T-helper 2 cell treated with Interferon-gamma antibody and Interleukin-4, amounts not matched to agents 5 μg/mL and 100 μg/mL, for 36 hours (primary cell): ENCODE measurements at regions not wholly inside any gene's neighbourhood (a gene's known extent, or its start where the extent isn't known, plus 50 kb on each side); places are given as distances from the start of the nearest gene placed in this dataset.

Experiments
- DNase-seq: peaks from one replicate; pipeline ENCODE4 v3.0.0; 2021; ENCODE audit warnings: low spot score
- H3K27ac Mint-ChIP-seq: one replicate; pipeline ENCODE4 v1.8.0; 2021; ENCODE audit warnings: mild to moderate bottlenecking, mixed read lengths
- H3K27me3 Mint-ChIP-seq: one replicate; pipeline ENCODE4 v1.8.0; 2021; ENCODE audit warnings: low read depth, mixed read lengths
- H3K36me3 Mint-ChIP-seq: one replicate; pipeline ENCODE4 v1.8.0; 2021; ENCODE audit warnings: low read depth, mixed read lengths
- H3K4me1 Mint-ChIP-seq: one replicate; pipeline ENCODE4 v1.8.0; 2021; ENCODE audit warnings: low read depth, mixed read lengths
- H3K4me3 Mint-ChIP-seq: one replicate; pipeline ENCODE4 v1.8.0; 2022; ENCODE audit warnings: mild to moderate bottlenecking, moderate library complexity, mixed read lengths
- H3K9me3 Mint-ChIP-seq: one replicate; pipeline ENCODE4 v1.8.0; 2021; ENCODE audit warnings: mixed read lengths

DNA sequence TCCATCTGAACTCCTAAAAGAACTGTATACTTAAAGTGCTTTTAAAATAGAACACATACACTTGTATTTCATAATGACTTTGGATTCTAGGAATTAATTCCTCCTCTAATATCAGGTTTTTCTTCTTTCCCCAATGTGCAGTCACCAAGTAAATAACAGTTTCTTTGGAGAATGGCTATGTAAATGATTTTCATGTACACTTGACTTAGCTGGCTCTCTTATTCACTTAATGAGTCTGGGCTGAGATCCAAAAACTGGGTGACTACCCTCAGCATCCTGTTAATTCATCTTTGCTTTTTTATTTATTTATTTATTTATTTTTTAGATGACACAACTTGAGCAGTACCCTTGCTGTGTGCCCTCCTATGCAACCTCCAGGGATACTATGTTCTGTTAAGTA lies 1003.7 kb downstream of the SLITRK1 start:
- no peak for DNase-seq
- peaks cover 39% of the 10 kb centered on the region for H3K9me3 Mint-ChIP-seq
- H3K4me1 Mint-ChIP-seq = no peaks in the 10 kb centered on the region
- no peak overlapping the region for H3K4me3 Mint-ChIP-seq
- H3K27me3 Mint-ChIP-seq = no peaks in the 10 kb centered on the region
- H3K27ac Mint-ChIP-seq = no peak overlapping the region
- H3K36me3 Mint-ChIP-seq = no peaks in the 10 kb centered on the region

DNA sequence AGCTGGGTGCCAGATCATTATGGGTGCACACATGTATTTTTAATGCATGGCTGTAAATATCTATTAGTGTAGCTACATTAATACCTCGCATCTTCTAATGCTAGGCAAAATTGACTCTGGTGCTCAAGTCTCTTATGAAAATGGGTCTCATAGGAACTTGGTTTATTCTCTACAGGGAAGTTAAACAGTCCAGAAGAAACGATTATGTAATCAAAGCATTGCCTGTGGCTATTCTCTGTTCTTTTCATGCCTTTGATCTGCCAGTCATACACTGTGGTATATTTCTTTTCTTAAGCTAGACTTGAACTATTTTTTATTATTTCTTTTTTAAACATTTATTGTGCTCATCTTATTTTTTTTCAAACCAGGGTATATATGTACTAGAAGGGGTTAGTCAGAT lies 1015.0 kb downstream of the SLITRK1 start:
- Mint-ChIP-seq H3K4me3 (no peak overlapping the region), H3K4me1 (no peaks in the 10 kb centered on the region), H3K9me3 (peaks cover 15% of the 10 kb centered on the region), H3K27ac (no peak overlapping the region), H3K27me3 (no peaks in the 10 kb centered on the region), H3K36me3 (no peaks in the 10 kb centered on the region)
- DNase-seq = no peak

DNA sequence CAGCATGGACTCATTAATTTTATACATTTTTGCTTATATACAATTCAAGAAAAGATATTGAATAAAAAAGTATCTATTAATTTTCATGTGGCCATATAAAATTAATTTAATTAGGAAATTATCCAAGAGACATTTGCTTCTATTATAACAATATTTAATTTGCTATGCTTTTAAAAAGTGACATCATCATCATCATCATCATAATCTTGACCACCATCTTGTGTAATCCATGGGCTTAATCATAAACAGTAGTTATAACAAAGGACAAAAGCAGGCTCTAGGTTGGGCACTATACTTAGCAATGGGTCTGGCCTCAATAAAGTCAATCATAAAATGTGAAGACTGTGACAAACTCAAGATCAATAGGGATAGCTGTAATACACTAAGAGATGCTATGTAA lies 1031.6 kb downstream of the SLITRK1 start:
- DNase-seq = no peak
- Mint-ChIP-seq H3K27ac (no peak overlapping the region), H3K9me3 (peaks cover 27% of the 10 kb centered on the region), H3K27me3 (no peaks in the 10 kb centered on the region), H3K36me3 (no peaks in the 10 kb centered on the region), H3K4me3 (no peak overlapping the region), H3K4me1 (no peaks in the 10 kb centered on the region)

GRCh38 chr13:82848766-82849165 lies 1033.5 kb downstream of the SLITRK1 start:
- no peak overlapping the region for H3K4me3 Mint-ChIP-seq

GRCh38 chr13:82847595-82847994 lies 1034.7 kb downstream of the SLITRK1 start:
- Mint-ChIP-seq H3K4me3 (no peak overlapping the region), H3K4me1 (no peaks in the 10 kb centered on the region), H3K27me3 (no peaks in the 10 kb centered on the region), H3K27ac (no peak overlapping the region), H3K9me3 (peaks cover 21% of the 10 kb centered on the region), H3K36me3 (no peaks in the 10 kb centered on the region)
- DNase-seq = no peak

More at GRCh38 chr13:82848766-82849165, 1033.5 kb downstream of the SLITRK1 start:
- DNase-seq = no peak
- Mint-ChIP-seq H3K4me1 (no peaks in the 10 kb centered on the region), H3K9me3 (peaks cover 25% of the 10 kb centered on the region), H3K36me3 (no peaks in the 10 kb centered on the region), H3K27me3 (no peaks in the 10 kb centered on the region), H3K27ac (no peak overlapping the region)

DNA sequence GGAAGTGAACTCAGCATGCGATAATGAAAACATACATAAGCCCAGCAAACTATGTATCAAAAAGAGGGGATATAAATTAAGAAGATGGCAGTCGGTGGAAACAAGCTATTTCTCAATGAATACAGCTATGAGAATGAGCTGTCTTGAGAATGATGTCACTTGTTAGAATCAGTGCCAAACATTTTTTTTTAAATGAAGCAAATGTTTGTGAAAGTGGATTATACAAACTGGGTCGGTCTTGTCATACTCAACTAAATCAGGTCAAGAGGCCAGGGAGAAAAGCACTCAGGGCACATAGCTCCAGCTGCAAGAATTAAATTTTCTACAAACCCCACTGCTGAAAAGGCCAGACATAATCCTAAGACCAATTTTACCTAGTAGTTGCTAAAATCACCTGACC lies 1048.4 kb downstream of the SLITRK1 start:
- DNase-seq = no peak
- Mint-ChIP-seq H3K27ac (no peak overlapping the region), H3K4me1 (no peaks in the 10 kb centered on the region), H3K4me3 (no peak overlapping the region), H3K9me3 (peaks cover 62% of the 10 kb centered on the region), H3K36me3 (no peaks in the 10 kb centered on the region), H3K27me3 (no peaks in the 10 kb centered on the region)

DNA sequence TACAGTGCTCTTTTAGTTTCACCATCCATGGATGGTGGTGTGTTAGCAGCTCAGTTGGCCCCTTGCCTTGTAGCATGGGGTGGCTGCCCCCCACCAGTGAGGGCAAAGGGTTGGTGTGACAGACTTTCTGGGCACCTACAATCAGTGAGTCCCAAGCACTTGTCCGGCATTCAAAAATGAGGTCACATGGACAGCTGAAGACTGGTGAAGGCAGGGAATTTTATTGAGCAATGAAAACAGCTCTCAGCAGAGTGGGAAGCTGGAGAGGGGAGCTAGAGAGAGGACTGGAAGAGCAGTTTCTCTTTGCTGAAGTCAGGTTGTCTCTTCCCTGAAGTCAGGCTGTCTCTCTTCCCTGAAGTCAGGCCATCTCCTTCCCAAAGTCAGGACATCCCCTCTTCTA lies 1053.2 kb downstream of the SLITRK1 start:
- Mint-ChIP-seq H3K36me3 (no peaks in the 10 kb centered on the region), H3K27ac (no peak overlapping the region)

GRCh38 chr13:82827724-82828123 lies 1054.5 kb downstream of the SLITRK1 start:
- Mint-ChIP-seq H3K9me3 (peaks cover 37% of the 10 kb centered on the region), H3K4me1 (no peaks in the 10 kb centered on the region), H3K36me3 (no peaks in the 10 kb centered on the region), H3K4me3 (no peak overlapping the region), H3K27me3 (no peaks in the 10 kb centered on the region), H3K27ac (no peak overlapping the region)
- DNase-seq = no peak

More for the DNA sequence above, 1053.2 kb downstream of the SLITRK1 start:
- H3K9me3 Mint-ChIP-seq = peaks cover 43% of the 10 kb centered on the region
- no peak overlapping the region for H3K4me3 Mint-ChIP-seq
- DNase-seq = no peak
- no peaks in the 10 kb centered on the region for H3K27me3 Mint-ChIP-seq
- no peaks in the 10 kb centered on the region for H3K4me1 Mint-ChIP-seq

DNA sequence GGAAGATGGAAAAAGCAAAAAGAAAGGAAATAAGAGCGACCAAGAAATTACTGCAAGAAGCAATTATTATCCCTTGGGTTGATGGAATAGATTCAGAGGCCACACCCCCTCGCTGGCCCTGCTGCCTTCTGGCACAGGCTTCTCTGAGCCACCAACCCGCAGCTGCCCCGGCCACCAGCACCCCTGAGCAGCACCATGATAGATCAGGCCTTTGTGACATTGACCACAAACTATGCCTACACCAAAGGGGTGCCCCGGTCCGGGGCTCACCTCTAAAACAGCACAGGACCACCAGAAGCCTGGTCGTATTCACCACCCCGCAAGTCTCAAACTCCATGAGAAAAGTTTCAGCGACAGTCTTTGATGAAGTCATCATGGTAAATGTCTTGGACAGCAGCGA lies 1059.3 kb downstream of the SLITRK1 start:
- Mint-ChIP-seq H3K27ac (no peak overlapping the region), H3K27me3 (no peaks in the 10 kb centered on the region), H3K4me3 (no peak overlapping the region), H3K36me3 (no peaks in the 10 kb centered on the region), H3K4me1 (no peaks in the 10 kb centered on the region), H3K9me3 (peaks cover 37% of the 10 kb centered on the region)
- DNase-seq = no peak

GRCh38 chr13:82817133-82817532 lies 1065.1 kb downstream of the SLITRK1 start:
- no peak for DNase-seq
- peaks cover 28% of the 10 kb centered on the region for H3K9me3 Mint-ChIP-seq

GRCh38 chr13:82815791-82816190 lies 1066.5 kb downstream of the SLITRK1 start:
- Mint-ChIP-seq H3K4me1 (no peaks in the 10 kb centered on the region), H3K27ac (no peak overlapping the region), H3K4me3 (no peak overlapping the region), H3K27me3 (no peaks in the 10 kb centered on the region), H3K9me3 (peaks cover 34% of the 10 kb centered on the region), H3K36me3 (no peaks in the 10 kb centered on the region)
- no peak for DNase-seq

More at GRCh38 chr13:82817133-82817532, 1065.1 kb downstream of the SLITRK1 start:
- Mint-ChIP-seq H3K36me3 (no peaks in the 10 kb centered on the region), H3K27ac (no peak overlapping the region), H3K4me1 (no peaks in the 10 kb centered on the region), H3K27me3 (no peaks in the 10 kb centered on the region), H3K4me3 (no peak overlapping the region)

DNA sequence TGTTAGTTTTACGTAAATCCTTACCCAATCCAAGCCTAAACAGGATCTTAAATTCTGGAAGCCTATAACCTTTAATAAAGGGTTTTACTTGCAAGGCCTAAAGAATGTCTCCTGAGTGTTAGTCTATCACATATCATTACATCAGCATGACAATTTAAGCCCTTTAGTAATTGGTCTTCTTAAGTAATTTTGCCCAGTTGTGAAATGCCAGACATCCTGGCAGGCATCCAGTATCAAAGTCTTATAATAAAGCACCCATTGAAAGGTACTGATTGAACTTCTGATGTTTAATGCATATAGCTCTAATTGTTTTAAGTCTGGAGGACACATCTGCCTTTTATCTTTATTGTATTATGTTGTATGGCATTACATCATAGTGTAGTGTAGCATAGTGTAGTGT lies 1078.9 kb downstream of the SLITRK1 start:
- Mint-ChIP-seq H3K27ac (no peak overlapping the region), H3K4me3 (no peak overlapping the region), H3K4me1 (no peaks in the 10 kb centered on the region), H3K27me3 (no peaks in the 10 kb centered on the region), H3K36me3 (no peaks in the 10 kb centered on the region), H3K9me3 (peaks cover 30% of the 10 kb centered on the region)
- no peak for DNase-seq

GRCh38 chr13:82802528-82802927 lies 1079.7 kb downstream of the SLITRK1 start:
- DNase-seq = no peak
- no peak overlapping the region for H3K27ac Mint-ChIP-seq
- H3K27me3 Mint-ChIP-seq = no peaks in the 10 kb centered on the region
- H3K36me3 Mint-ChIP-seq = no peaks in the 10 kb centered on the region
- peaks cover 30% of the 10 kb centered on the region for H3K9me3 Mint-ChIP-seq
- no peak overlapping the region for H3K4me3 Mint-ChIP-seq
- H3K4me1 Mint-ChIP-seq = no peaks in the 10 kb centered on the region

DNA sequence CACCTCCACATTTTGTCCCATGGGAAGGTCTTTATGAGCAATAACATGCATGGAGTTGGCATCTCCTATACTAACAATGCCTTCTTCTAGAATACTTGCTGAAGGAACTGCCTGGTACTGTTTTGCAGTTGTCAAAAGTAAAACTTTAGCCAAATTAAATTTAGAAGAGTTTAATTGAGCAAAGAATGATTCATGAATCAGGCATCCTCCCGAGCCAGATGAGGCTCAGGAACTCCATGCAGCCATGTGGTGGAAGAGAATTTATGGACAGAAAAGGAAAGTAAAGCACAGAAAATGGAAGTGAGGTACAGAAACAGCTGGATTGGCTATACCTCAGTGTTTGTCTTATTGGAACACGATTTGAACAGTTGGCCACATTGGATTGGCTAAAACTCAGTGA lies 1081.9 kb downstream of the SLITRK1 start:
- Mint-ChIP-seq H3K9me3 (peaks cover 32% of the 10 kb centered on the region), H3K4me1 (no peaks in the 10 kb centered on the region), H3K27ac (no peak overlapping the region), H3K4me3 (no peak overlapping the region), H3K27me3 (no peaks in the 10 kb centered on the region), H3K36me3 (no peaks in the 10 kb centered on the region)
- DNase-seq = no peak

DNA sequence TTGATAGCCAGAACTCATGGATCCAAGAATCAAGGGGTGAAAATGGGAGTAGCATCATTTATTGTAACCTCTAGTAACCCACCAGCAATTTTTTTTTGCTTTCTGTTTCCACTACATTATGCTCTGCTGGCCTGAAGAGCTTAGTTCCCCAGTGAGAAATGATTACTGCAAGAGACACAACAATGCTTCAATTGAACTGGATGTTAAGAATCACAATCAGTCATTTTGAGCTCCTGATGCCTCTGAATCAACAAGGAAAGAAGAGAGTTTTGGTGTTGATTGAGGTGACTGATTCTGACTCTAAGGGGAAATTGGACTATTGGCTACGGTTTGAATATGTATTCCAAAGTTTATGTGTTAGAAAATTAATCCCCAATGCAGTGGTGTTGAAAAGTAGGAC lies 1084.4 kb downstream of the SLITRK1 start:
- Mint-ChIP-seq H3K36me3 (no peaks in the 10 kb centered on the region), H3K27me3 (no peaks in the 10 kb centered on the region), H3K9me3 (peaks cover 26% of the 10 kb centered on the region), H3K27ac (no peak overlapping the region), H3K4me3 (no peak overlapping the region), H3K4me1 (no peaks in the 10 kb centered on the region)
- DNase-seq = no peak
